H9 (cell line): ENCODE measurements at regions not wholly inside any gene's neighbourhood (a gene's known extent, or its start where the extent isn't known, plus 50 kb on each side); places are given as distances from the start of the nearest gene placed in this dataset.

Experiments used
- DNase-seq: peaks from one replicate; pipeline ENCODE4 v3.0.0-alpha.2; 2017
- H2AFZ ChIP-seq: one replicate; pipeline ENCODE4 v1.6.1; 2013; ENCODE audit warnings: mild to moderate bottlenecking, low read length, control low read depth, moderate library complexity
- H2AK5ac ChIP-seq: 2 replicates; pipeline ENCODE4 v1.6.1; 2013; ENCODE audit warnings: low read length, control low read depth, mixed read lengths; ENCODE audit not compliant: insufficient read length
- H2BK120ac ChIP-seq: one replicate; pipeline ENCODE4 v1.6.1; 2013; ENCODE audit warnings: low read depth, mild to moderate bottlenecking, low read length, control low read depth, inconsistent platforms; ENCODE audit not compliant: poor library complexity, severe bottlenecking
- H2BK12ac ChIP-seq: 2 replicates; pipeline ENCODE4 v1.6.1; 2013; ENCODE audit warnings: low read length, control low read depth, mixed read lengths, low read depth; ENCODE audit not compliant: insufficient read length
- H2BK15ac ChIP-seq: 2 replicates; pipeline ENCODE4 v1.6.1; 2013; ENCODE audit warnings: low read depth, low read length, control low read depth
- H2BK20ac ChIP-seq: one replicate; pipeline ENCODE4 v1.6.1; 2013; ENCODE audit warnings: low read depth, mild to moderate bottlenecking, low read length, control low read depth, inconsistent platforms; ENCODE audit not compliant: poor library complexity, severe bottlenecking
- H2BK5ac ChIP-seq: 2 replicates; pipeline ENCODE4 v1.6.1; 2013; ENCODE audit warnings: low read length, control low read depth, mixed read lengths; ENCODE audit not compliant: insufficient read length
- H3K14ac ChIP-seq: 2 replicates; pipeline ENCODE4 v1.6.1; 2013; ENCODE audit warnings: low read length, control low read depth; ENCODE audit not compliant: insufficient read depth
- H3K18ac ChIP-seq: 2 replicates; pipeline ENCODE4 v1.6.1; 2013; ENCODE audit warnings: low read depth, mild to moderate bottlenecking, mixed read lengths, low read length, control low read depth; ENCODE audit not compliant: insufficient read length
- H3K23ac ChIP-seq: 2 replicates; pipeline ENCODE4 v1.6.1; 2013; ENCODE audit warnings: low read length, control low read depth, mixed read lengths, low read depth; ENCODE audit not compliant: insufficient read length
- H3K23me2 ChIP-seq: 2 replicates; pipeline ENCODE4 v1.6.1; 2013; ENCODE audit warnings: low read depth, mild to moderate bottlenecking, mixed read lengths, low read length, control low read depth; ENCODE audit not compliant: insufficient read length, poor library complexity, severe bottlenecking
- H3K27ac ChIP-seq: 2 replicates; pipeline ENCODE4 v1.5.1; 2013; ENCODE audit warnings: low read length, control low read depth, mixed read lengths, low read depth; ENCODE audit not compliant: insufficient read length
- H3K27me3 ChIP-seq: 2 replicates; pipeline ENCODE4 v1.6.1; 2013; ENCODE audit warnings: low read length, control low read depth, inconsistent platforms; ENCODE audit not compliant: insufficient read depth
- H3K4ac ChIP-seq: 2 replicates; pipeline ENCODE4 v1.6.1; 2013; ENCODE audit warnings: low read depth, mild to moderate bottlenecking, control low read depth, inconsistent platforms, low read length, moderate library complexity
- H3K4me1 ChIP-seq: 2 replicates; pipeline ENCODE4 v1.6.1; 2013; ENCODE audit warnings: low read length, control low read depth, inconsistent platforms; ENCODE audit not compliant: insufficient read depth
- H3K4me2 ChIP-seq: 2 replicates; pipeline ENCODE4 v1.6.1; 2013; ENCODE audit warnings: low read length, control low read depth, mixed read lengths; ENCODE audit not compliant: insufficient read length, insufficient read depth
- H3K56ac ChIP-seq: 2 replicates; pipeline ENCODE4 v1.6.1; 2013; ENCODE audit warnings: low read depth, mild to moderate bottlenecking, mixed read lengths, low read length, control low read depth; ENCODE audit not compliant: insufficient read length
- H3K79me1 ChIP-seq: 2 replicates; pipeline ENCODE4 v1.6.1; 2013; ENCODE audit warnings: low read depth, mild to moderate bottlenecking, moderate library complexity, low read length, control low read depth, inconsistent platforms; ENCODE audit not compliant: insufficient read depth, poor library complexity, severe bottlenecking
- H3K79me2 ChIP-seq: 2 replicates; pipeline ENCODE4 v1.6.1; 2013; ENCODE audit warnings: low read length, control low read depth, inconsistent platforms; ENCODE audit not compliant: insufficient read depth
- H3K9ac ChIP-seq: 2 replicates; pipeline ENCODE4 v1.6.1; 2013; ENCODE audit warnings: low read length, control low read depth, mixed read lengths; ENCODE audit not compliant: insufficient read length; ENCODE audit errors: extremely low read depth
- H3K9me3 ChIP-seq: one replicate; pipeline ENCODE4 v1.6.1; 2013; ENCODE audit warnings: low read depth, low read length, inconsistent platforms; ENCODE audit not compliant: control insufficient read depth
- H3T11ph ChIP-seq: one replicate; pipeline ENCODE4 v1.6.1; 2013; ENCODE audit warnings: mild to moderate bottlenecking, low read length, control low read depth, inconsistent platforms
- H4K20me1 ChIP-seq: one replicate; pipeline ENCODE4 v1.6.1; 2013; ENCODE audit not compliant: control insufficient read depth, insufficient read length, insufficient read depth
- H4K5ac ChIP-seq: 2 replicates; pipeline ENCODE4 v1.6.1; 2013; ENCODE audit warnings: low read depth, mild to moderate bottlenecking, mixed read lengths, low read length, control low read depth; ENCODE audit not compliant: insufficient read length
- H4K8ac ChIP-seq: replicated peaks from 2 replicates; pipeline ENCODE4 v1.6.1; 2013; ENCODE audit warnings: low read length, control low read depth, mixed read lengths, low read depth; ENCODE audit not compliant: insufficient read length
- H4K91ac ChIP-seq: 2 replicates; pipeline ENCODE4 v1.6.1; 2013; ENCODE audit warnings: low read depth, mild to moderate bottlenecking, moderate library complexity, mixed read lengths, low read length, control low read depth; ENCODE audit not compliant: insufficient read length
- H3K27ac Mint-ChIP-seq, 3 experiments: 2 replicates in 2 of 3; 3 replicates in 1 of 3; pipeline ENCODE4 v1.8.0; 2020 to 2021; ENCODE audit warnings: mixed read lengths in 3 of 3, mild to moderate bottlenecking in 1 of 3, moderate library complexity in 1 of 3
- H3K27me3 Mint-ChIP-seq: 2 replicates; pipeline ENCODE4 v1.8.0; 2021; ENCODE audit warnings: low read depth, mild to moderate bottlenecking, moderate library complexity, mixed read lengths
- H3K36me3 Mint-ChIP-seq, 3 experiments: 2 replicates in 2 of 3; 3 replicates in 1 of 3; pipeline ENCODE4 v1.8.0; 2020 to 2021; ENCODE audit warnings: low read depth in 3 of 3, mixed read lengths in 3 of 3; ENCODE audit not compliant: insufficient read depth in 1 of 3
- H3K4me1 Mint-ChIP-seq, 2 experiments: 2 replicates each; pipeline ENCODE4 v1.8.0; 2020; ENCODE audit warnings: mixed read lengths in 2 of 2
- H3K4me3 Mint-ChIP-seq, 2 experiments: 2 replicates in 1 of 2; 3 replicates in 1 of 2; pipeline ENCODE4 v1.8.0; 2020 to 2021; ENCODE audit warnings: mild to moderate bottlenecking in 2 of 2, mixed read lengths in 2 of 2, moderate library complexity in 1 of 2
- H3K9me3 Mint-ChIP-seq, 2 experiments: 2 replicates in 1 of 2; 3 replicates in 1 of 2; pipeline ENCODE4 v1.8.0; 2020; ENCODE audit warnings: mild to moderate bottlenecking in 2 of 2, mixed read lengths in 2 of 2, moderate library complexity in 1 of 2
- CTCF ChIP-seq: fragments of 200-600 bp; sonication (generic); conservative IDR thresholded peaks from 3 replicates; pipeline ENCODE4 v1.8.0; 2021; ENCODE audit warnings: antibody characterized with exemption, mild to moderate bottlenecking
- WGBS: extraction: QIAGEN DNeasy Blood & Tissue Kit; methylation state at CpG from one replicate; pipeline ENCODE4 v1.1.7; 2013; ENCODE audit warnings: missing lambda C conversion rate, low lambda C conversion rate, mixed read lengths; ENCODE audit not compliant: insufficient read length; ENCODE audit errors: extremely low coverage; 5-methylcytosine and 5-hydroxymethylcytosine counted together

GRCh38 chr1:189141056-189141455 is 1336.6 kb downstream of the BRINP3 start:
- H3K27me3 ChIP-seq, result no peaks in the 10 kb centered on the region
- H3T11ph ChIP-seq, result no peak overlapping the region
- H2AFZ ChIP-seq, result no peak overlapping the region
- H3K79me1 ChIP-seq, result no peaks in the 10 kb centered on the region
- no peak overlapping the region for H3K14ac ChIP-seq
- Mint-ChIP-seq H3K27ac (no peak overlapping the region), H3K27me3 (no peaks in the 10 kb centered on the region; the same call in 1 of the 2 replicates), H3K36me3 (peaks cover 4 to 6% (median 5%) of the 10 kb centered on the region in 3 experiments; a peak in 5 of 7 replicates), H3K4me3 (no peak overlapping the region), H3K9me3 (peaks cover 17 to 18% of the 10 kb centered on the region in 2 experiments; a peak in 3 of 5 replicates), H3K4me1 (no peaks in the 10 kb centered on the region)
- no peak overlapping the region for H3K4ac ChIP-seq
- no peak overlapping the region for H2BK15ac ChIP-seq
- WGBS, result no CpG with 5 or more reads among the region's 2 CpGs
- H2BK5ac ChIP-seq, result no peak overlapping the region
- H4K20me1 ChIP-seq, result no peaks in the 10 kb centered on the region
- H4K5ac ChIP-seq, result no peak overlapping the region
- no peak overlapping the region for H4K8ac ChIP-seq
- no peak for TF ChIP-seq CTCF
- no peak overlapping the region for H3K23ac ChIP-seq
- no peak overlapping the region for H2BK12ac ChIP-seq
- no peak overlapping the region for H3K4me2 ChIP-seq
- no peak for DNase-seq
- no peaks in the 10 kb centered on the region for H3K79me2 ChIP-seq
- H3K9me3 ChIP-seq, result no peaks in the 10 kb centered on the region
- H3K23me2 ChIP-seq, result no peaks in the 10 kb centered on the region
- no peak overlapping the region for H3K27ac ChIP-seq
- H3K9ac ChIP-seq, result no peak overlapping the region
- H3K18ac ChIP-seq, result no peak overlapping the region
- no peak overlapping the region for H4K91ac ChIP-seq
- no peak overlapping the region for H2BK20ac ChIP-seq
- H3K56ac ChIP-seq, result no peak overlapping the region
- no peaks in the 10 kb centered on the region for H3K4me1 ChIP-seq
- no peak overlapping the region for H2AK5ac ChIP-seq
- H2BK120ac ChIP-seq, result no peak overlapping the region
